Ishikawa (cell line): ENCODE measurements at regions not wholly inside any gene's neighbourhood (a gene's known extent, or its start where the extent isn't known, plus 50 kb on each side); places are given as distances from the start of the nearest gene placed in this dataset.

Experiments used
- CREB1 ChIP-seq: IDR thresholded peaks from 2 replicates; pipeline ENCODE4 v1.6.1; 2012; ENCODE audit warnings: low read depth
- EP300 ChIP-seq: IDR thresholded peaks from 2 replicates; pipeline ENCODE4 v1.6.1; 2012; ENCODE audit warnings: borderline replicate concordance
- TAF1 ChIP-seq: IDR thresholded peaks from 2 replicates; pipeline ENCODE4 v1.6.1; 2012; ENCODE audit warnings: low read depth, mild to moderate bottlenecking
- YY1 ChIP-seq: IDR thresholded peaks from 2 replicates; pipeline ENCODE4 v1.6.1; 2012; ENCODE audit warnings: low read depth
- TF ChIP-seq, protein P1 (sequence below): IDR thresholded peaks from 2 replicates; pipeline ENCODE4 v1.6.1; 2012; ENCODE audit warnings: low read depth, mild to moderate bottlenecking

DNA sequence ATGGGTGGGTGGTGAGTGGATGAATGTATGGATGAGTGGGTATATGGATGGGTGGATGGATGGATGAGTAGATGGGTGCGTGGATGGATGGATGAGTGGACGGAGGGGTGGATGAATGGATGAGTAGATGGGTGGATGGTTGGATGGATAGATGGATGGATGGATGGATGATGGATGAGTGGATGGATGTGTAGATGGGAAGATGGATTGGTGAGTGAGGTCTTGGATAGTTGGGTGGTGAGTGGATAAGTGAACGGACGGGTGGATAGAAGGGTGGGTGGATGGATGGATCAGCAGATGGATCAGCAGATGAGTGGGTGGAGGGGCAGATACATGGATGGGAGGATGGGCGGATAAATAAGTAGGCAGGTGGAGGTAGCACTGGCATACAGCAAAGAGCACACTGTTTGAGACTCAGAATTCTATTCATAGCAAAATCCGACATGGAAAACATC, 163.5 kb downstream of the C9orf50 start:
- TF ChIP-seq, protein P1, sequence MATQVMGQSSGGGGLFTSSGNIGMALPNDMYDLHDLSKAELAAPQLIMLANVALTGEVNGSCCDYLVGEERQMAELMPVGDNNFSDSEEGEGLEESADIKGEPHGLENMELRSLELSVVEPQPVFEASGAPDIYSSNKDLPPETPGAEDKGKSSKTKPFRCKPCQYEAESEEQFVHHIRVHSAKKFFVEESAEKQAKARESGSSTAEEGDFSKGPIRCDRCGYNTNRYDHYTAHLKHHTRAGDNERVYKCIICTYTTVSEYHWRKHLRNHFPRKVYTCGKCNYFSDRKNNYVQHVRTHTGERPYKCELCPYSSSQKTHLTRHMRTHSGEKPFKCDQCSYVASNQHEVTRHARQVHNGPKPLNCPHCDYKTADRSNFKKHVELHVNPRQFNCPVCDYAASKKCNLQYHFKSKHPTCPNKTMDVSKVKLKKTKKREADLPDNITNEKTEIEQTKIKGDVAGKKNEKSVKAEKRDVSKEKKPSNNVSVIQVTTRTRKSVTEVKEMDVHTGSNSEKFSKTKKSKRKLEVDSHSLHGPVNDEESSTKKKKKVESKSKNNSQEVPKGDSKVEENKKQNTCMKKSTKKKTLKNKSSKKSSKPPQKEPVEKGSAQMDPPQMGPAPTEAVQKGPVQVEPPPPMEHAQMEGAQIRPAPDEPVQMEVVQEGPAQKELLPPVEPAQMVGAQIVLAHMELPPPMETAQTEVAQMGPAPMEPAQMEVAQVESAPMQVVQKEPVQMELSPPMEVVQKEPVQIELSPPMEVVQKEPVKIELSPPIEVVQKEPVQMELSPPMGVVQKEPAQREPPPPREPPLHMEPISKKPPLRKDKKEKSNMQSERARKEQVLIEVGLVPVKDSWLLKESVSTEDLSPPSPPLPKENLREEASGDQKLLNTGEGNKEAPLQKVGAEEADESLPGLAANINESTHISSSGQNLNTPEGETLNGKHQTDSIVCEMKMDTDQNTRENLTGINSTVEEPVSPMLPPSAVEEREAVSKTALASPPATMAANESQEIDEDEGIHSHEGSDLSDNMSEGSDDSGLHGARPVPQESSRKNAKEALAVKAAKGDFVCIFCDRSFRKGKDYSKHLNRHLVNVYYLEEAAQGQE = no peak
- no peak for TF ChIP-seq CREB1
- no peak for TF ChIP-seq EP300
- no peak for TF ChIP-seq YY1
- no peak for TF ChIP-seq TAF1
